Prostate gland (tissue), 2 donors: ENCODE measurements at regions not wholly inside any gene's neighbourhood (a gene's known extent, or its start where the extent isn't known, plus 50 kb on each side); places are given as distances from the start of the nearest gene placed in this dataset.

Experiments
- CTCF ChIP-seq, 4 experiments: fragments of 200-600 bp in 2 of 4; fragments of 450-650 bp in 2 of 4; sonication (generic) in 2 of 4; IDR thresholded peaks; 1 replicate in 3 of 4; 2 replicates in 1 of 4; pipeline ENCODE4 v1.5.1; 2016 to 2019; ENCODE audit warnings: antibody characterized with exemption in 4 of 4, mild to moderate bottlenecking in 2 of 4, moderate library complexity in 2 of 4
- POLR2AphosphoS5 ChIP-seq: sonication (generic); formaldehyde crosslinking; IDR thresholded peaks from one replicate; pipeline ENCODE4 v1.6.1; 2017; ENCODE audit warnings: antibody characterized with exemption

- TF ChIP-seq CTCF (IDR thresholded peaks at IDR 0.05) (no peak), POLR2AphosphoS5 (no peak)
These were observed 73.1 kb downstream of the ANKRD60 start for GRCh38 chr20:58155148-58155925.
